GM12878 (cell line): ENCODE measurements at regions not wholly inside any gene's neighbourhood (a gene's known extent, or its start where the extent isn't known, plus 50 kb on each side); places are given as distances from the start of the nearest gene placed in this dataset.

Experiments used
- ATAC-seq: fragments of 200-7000 bp; cut with Tn5 transposase; 3 replicates; pipeline ENCODE4 v1.9.1; 2020; ENCODE audit warnings: mild to moderate bottlenecking, moderate library complexity
- BruUV-seq: library from RNA; stranded (reverse); fragments of 400-500 nt; replicated peaks from 2 replicates; lab custom pipeline; 2021; lab: Mats Ljungman, UMichigan
- CTCF ChIA-PET: fragments of 300-600 bp; sonication (Branson Sonifier 250); formaldehyde crosslinking; extraction: SDS; loops from one replicate; lab custom pipeline; 2021; ENCODE audit warnings: inconsistent platforms; lab: Yijun Ruan, JAX
- POLR2A ChIA-PET: fragments of 350-600 bp; formaldehyde crosslinking; extraction: SDS; loops from one replicate; lab custom pipeline; 2021; ENCODE audit warnings: inconsistent platforms; lab: Charles Lee
- RAD21 ChIA-PET: fragments of 300-600 bp; sonication (Branson Sonifier 250); formaldehyde crosslinking; loops from one replicate; lab custom pipeline; 2023; ENCODE audit warnings: antibody characterized with exemption; ENCODE audit not compliant: unreplicated experiment; lab: Charles Lee
- SMC1A ChIA-PET: fragments of 300-600 bp; sonication (Branson Sonifier 250); formaldehyde crosslinking; loops from one replicate; lab custom pipeline; 2023; ENCODE audit not compliant: unreplicated experiment, uncharacterized antibody; lab: Charles Lee
- DNase-seq: peaks from one replicate; pipeline ENCODE4 v3.0.0-alpha.2; 2011; ENCODE audit warnings: low read depth, low spot score
- FAIRE-seq: peaks from 3 replicates; lab custom pipeline; 2011; peaks lifted over from hg19 to GRCh38; lab: Jason Lieb, UNC
- H2AFZ ChIP-seq: 2 replicates; pipeline ENCODE4 v1.6.0; 2011; ENCODE audit warnings: low read depth, low read length, control low read depth; ENCODE audit not compliant: control insufficient read depth
- H3K27ac ChIP-seq: 2 replicates; pipeline ENCODE4 v1.5.1; 2011; ENCODE audit warnings: control low read depth; ENCODE audit not compliant: control insufficient read depth, insufficient read depth
- H3K27me3 ChIP-seq, 2 experiments: replicated peaks in 1 of 2; 2 replicates each; pipeline versions ENCODE4 v1.6.0 to v1.6.1; 2011; ENCODE audit warnings: low read length in 1 of 2; ENCODE audit not compliant: control insufficient read depth in 2 of 2, insufficient read depth in 2 of 2
- H3K36me3 ChIP-seq, 2 experiments: 2 replicates each; pipeline ENCODE4 v1.5.1; 2011; ENCODE audit warnings: low read length in 1 of 2; ENCODE audit not compliant: control insufficient read depth in 2 of 2, insufficient read depth in 2 of 2
- H3K4me1 ChIP-seq: 2 replicates; pipeline ENCODE4 v1.6.1; 2011; ENCODE audit warnings: mild to moderate bottlenecking, low read length, moderate library complexity, mixed read lengths; ENCODE audit not compliant: control insufficient read depth, insufficient read depth
- H3K4me2 ChIP-seq: 2 replicates; pipeline ENCODE4 v1.6.0; 2011; ENCODE audit warnings: control low read depth; ENCODE audit not compliant: control insufficient read depth, insufficient read depth
- H3K4me3 ChIP-seq: fragments of 200-600 bp; sonication (generic); 2 replicates; pipeline ENCODE4 v1.5.1; 2016
- H3K79me2 ChIP-seq: 2 replicates; pipeline ENCODE4 v1.6.0; 2011; ENCODE audit warnings: low read length; ENCODE audit not compliant: control insufficient read depth, insufficient read depth
- H3K9ac ChIP-seq: 2 replicates; pipeline ENCODE4 v1.8.0; 2011; ENCODE audit warnings: low read length, control low read depth, mixed read lengths; ENCODE audit not compliant: control insufficient read depth, insufficient read depth
- H3K9me3 ChIP-seq: replicated peaks from 3 replicates; pipeline ENCODE4 v1.5.1; 2011; ENCODE audit warnings: mild to moderate bottlenecking, low read length; ENCODE audit not compliant: control insufficient read depth, insufficient read depth
- H4K20me1 ChIP-seq: 2 replicates; pipeline ENCODE4 v1.6.0; 2011; ENCODE audit not compliant: control insufficient read depth, insufficient read depth
- BHLHE40 ChIP-seq, 2 experiments: fragments of 450-650 bp in 1 of 2; IDR thresholded peaks; 2 replicates each; pipeline ENCODE4 v1.6.1; 2011 to 2017; ENCODE audit warnings: low read depth in 2 of 2, borderline replicate concordance in 1 of 2, improper control_type of control experiment in 1 of 2, low read length in 1 of 2, mild to moderate bottlenecking in 1 of 2
- EZH2 ChIP-seq: IDR thresholded peaks from 2 replicates; pipeline ENCODE4 v1.6.1; 2012; ENCODE audit warnings: low read depth, mild to moderate bottlenecking, control low read depth, inconsistent platforms, low read length, borderline replicate concordance; ENCODE audit not compliant: control insufficient read depth
- IKZF1 ChIP-seq: fragments of 450-650 bp; conservative IDR thresholded peaks from 2 replicates; pipeline ENCODE4 v1.6.1; 2017; ENCODE audit warnings: antibody characterized with exemption, mild to moderate bottlenecking
- IRF4 ChIP-seq: IDR thresholded peaks from 2 replicates; pipeline ENCODE4 v1.6.1; 2011; ENCODE audit warnings: low read depth, low read length
- JUNB ChIP-seq: IDR thresholded peaks from 2 replicates; pipeline ENCODE4 v1.6.1; 2016; ENCODE audit warnings: antibody characterized with exemption, mild to moderate bottlenecking
- MYB ChIP-seq: fragments of 150-350 bp; IDR thresholded peaks from 2 replicates; pipeline ENCODE4 v1.6.1; 2014; ENCODE audit warnings: mild to moderate bottlenecking, low read depth, low read length, borderline replicate concordance
- NFIC ChIP-seq: IDR thresholded peaks from 2 replicates; pipeline ENCODE4 v1.6.1; 2012; ENCODE audit warnings: low read depth, mild to moderate bottlenecking, inconsistent platforms, low read length, moderate library complexity
- NR2C2 ChIP-seq: IDR thresholded peaks from 2 replicates; pipeline ENCODE4 v1.6.1; 2011; ENCODE audit warnings: borderline replicate concordance, low read depth; ENCODE audit not compliant: control insufficient read depth, insufficient read length
- POU2F2 ChIP-seq: IDR thresholded peaks from 3 replicates; pipeline ENCODE4 v1.6.1; 2011; ENCODE audit warnings: low read depth, mild to moderate bottlenecking, low read length, borderline replicate concordance
- RCOR1 ChIP-seq: conservative IDR thresholded peaks from 2 replicates; pipeline ENCODE4 v1.6.1; 2012; ENCODE audit warnings: low read depth, low read length, improper control_type of control experiment
- SMARCA5 ChIP-seq: fragments of 450-650 bp; IDR thresholded peaks from 2 replicates; pipeline ENCODE4 v1.6.1; 2017; ENCODE audit warnings: mild to moderate bottlenecking
- TAF1 ChIP-seq: IDR thresholded peaks from 2 replicates; pipeline ENCODE4 v1.6.1; 2011; ENCODE audit warnings: mild to moderate bottlenecking, low read depth, low read length, borderline replicate concordance
- WRNIP1 ChIP-seq: IDR thresholded peaks from 2 replicates; pipeline ENCODE4 v1.6.1; 2011; ENCODE audit warnings: low read depth, low read length, improper control_type of control experiment, borderline replicate concordance
- ZNF217 ChIP-seq: fragments of 450-650 bp; IDR thresholded peaks from 2 replicates; pipeline ENCODE4 v1.6.1; 2017; ENCODE audit warnings: antibody characterized with exemption, mild to moderate bottlenecking
- ZNF384 ChIP-seq: IDR thresholded peaks from 2 replicates; pipeline ENCODE4 v1.6.1; 2012; ENCODE audit warnings: low read depth, mild to moderate bottlenecking, low read length, improper control_type of control experiment, borderline replicate concordance
- WGBS: methylation state at CpG from one replicate; pipeline ENCODE4 v1.1.6; 2016; ENCODE audit warnings: low lambda C conversion rate; ENCODE audit not compliant: insufficient replicate concordance, insufficient coverage; ENCODE audit errors: missing lambda C conversion rate; 5-methylcytosine and 5-hydroxymethylcytosine counted together
- in situ Hi-C: fragments of 300-500 bp; cut with MboI; formaldehyde crosslinking; loops from 9 replicates; pipeline ENCODE4 v1.14.3; 2018; ENCODE audit warnings: mixed read lengths
- intact Hi-C: fragments of 100-400 bp; cut with micrococcal nuclease; formaldehyde crosslinking; loops from one replicate; pipeline ENCODE4 v1.14.2; 2022; ENCODE audit not compliant: unreplicated experiment
- TF ChIP-seq, protein P1 (sequence below): IDR thresholded peaks from 2 replicates; pipeline ENCODE4 v1.6.1; 2012; ENCODE audit warnings: mild to moderate bottlenecking, low read depth, low read length

DNA sequence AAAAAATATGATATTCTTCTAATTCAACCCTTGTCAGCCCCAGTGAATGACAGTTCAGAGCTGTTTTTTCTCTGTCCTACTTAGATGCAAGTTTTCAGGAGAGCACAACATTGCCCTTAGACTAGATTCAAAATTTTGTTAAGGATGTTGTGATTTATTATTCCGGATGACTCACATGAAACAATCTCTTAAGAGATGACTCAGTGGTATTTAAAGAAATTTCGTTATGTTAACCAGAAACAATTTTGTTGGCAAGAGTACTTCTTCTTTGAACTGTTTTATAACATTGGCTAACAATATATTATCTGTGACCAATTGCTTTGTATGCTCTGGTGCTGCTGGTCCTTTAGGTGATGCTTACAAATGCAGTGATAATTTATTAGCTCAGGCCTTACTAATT is 132.0 kb downstream of the IZUMO3 start:
- 21% methylated on average over 2 of the region's 2 CpGs for WGBS
- H4K20me1 ChIP-seq = no peaks in the 10 kb centered on the region
- no peaks in the 10 kb centered on the region for H3K36me3 ChIP-seq
- H3K9ac ChIP-seq = no peak overlapping the region
- in situ Hi-C loops (no loop called here), intact Hi-C loops (no loop called here)
- no peak overlapping the region for H3K27ac ChIP-seq
- H2AFZ ChIP-seq = no peak overlapping the region
- BruUV-seq = no TSS peak
- no peak overlapping the region for H3K4me3 ChIP-seq
- H3K4me1 ChIP-seq = no peaks in the 10 kb centered on the region
- no peaks in the 10 kb centered on the region for H3K9me3 ChIP-seq
- no peaks in the 10 kb centered on the region for H3K79me2 ChIP-seq
- H3K4me2 ChIP-seq = no peak overlapping the region
- ChIA-PET SMC1A (no interaction called here), POLR2A (no interaction called here), RAD21 (no interaction called here), CTCF (no interaction called here)
- FAIRE-seq = no peak
- no peak for DNase-seq
- TF ChIP-seq NFIC = no peak
- no peak for TF ChIP-seq EZH2
- no peak for TF ChIP-seq IKZF1
- no peak for TF ChIP-seq WRNIP1
- no peak for TF ChIP-seq MYB
- ATAC-seq = no peak
- no peaks in the 10 kb centered on the region for H3K27me3 ChIP-seq

DNA sequence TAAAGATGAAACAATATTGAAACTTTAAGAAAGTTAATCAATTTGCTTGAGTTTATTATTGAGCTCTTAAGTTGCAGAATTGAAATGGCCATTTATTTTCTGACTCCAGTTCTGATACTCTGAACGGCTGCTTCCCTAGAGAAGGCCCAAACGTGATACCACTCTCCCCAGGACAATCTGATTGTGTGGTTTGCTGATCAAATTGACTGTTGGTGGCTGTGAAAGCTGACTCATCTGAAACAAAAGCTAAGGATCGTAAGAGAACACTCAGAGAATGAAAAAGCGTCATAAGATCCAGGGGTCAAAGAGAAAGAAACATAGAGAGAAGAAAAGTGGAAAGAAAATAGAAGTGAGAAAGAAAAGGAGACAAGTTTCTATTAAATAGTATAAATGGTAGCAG is 147.2 kb downstream of the IZUMO3 start:
- in situ Hi-C loops = no loop called here
- Histone ChIP-seq H3K27me3 (no peaks in the 10 kb centered on the region), H3K79me2 (no peaks in the 10 kb centered on the region), H3K4me1 (no peaks in the 10 kb centered on the region), H2AFZ (no peak overlapping the region), H3K4me3 (no peak overlapping the region), H3K27ac (no peak overlapping the region), H3K9me3 (no peaks in the 10 kb centered on the region), H3K4me2 (no peak overlapping the region), H4K20me1 (no peaks in the 10 kb centered on the region), H3K9ac (no peak overlapping the region), H3K36me3 (no peaks in the 10 kb centered on the region)
- BruUV-seq = no TSS peak
- 2% methylated on average over 4 of the region's 4 CpGs for WGBS
- ATAC-seq = no peak
- no peak for FAIRE-seq
- no peak for TF ChIP-seq ZNF384
- no peak for TF ChIP-seq BHLHE40 (IDR thresholded peaks at IDR 0.05; ENCODE audit: borderline replicate concordance in 1 of 2, low read depth in 2 of 2, low read length in 1 of 2)
- no peak for TF ChIP-seq WRNIP1
- TF ChIP-seq NR2C2 = no peak
- no peak for TF ChIP-seq SMARCA5
- no peak for TF ChIP-seq ZNF217
- TF ChIP-seq POU2F2 = no peak
- no peak for TF ChIP-seq IRF4
- TF ChIP-seq JUNB = no peak
- TF ChIP-seq, protein P1, sequence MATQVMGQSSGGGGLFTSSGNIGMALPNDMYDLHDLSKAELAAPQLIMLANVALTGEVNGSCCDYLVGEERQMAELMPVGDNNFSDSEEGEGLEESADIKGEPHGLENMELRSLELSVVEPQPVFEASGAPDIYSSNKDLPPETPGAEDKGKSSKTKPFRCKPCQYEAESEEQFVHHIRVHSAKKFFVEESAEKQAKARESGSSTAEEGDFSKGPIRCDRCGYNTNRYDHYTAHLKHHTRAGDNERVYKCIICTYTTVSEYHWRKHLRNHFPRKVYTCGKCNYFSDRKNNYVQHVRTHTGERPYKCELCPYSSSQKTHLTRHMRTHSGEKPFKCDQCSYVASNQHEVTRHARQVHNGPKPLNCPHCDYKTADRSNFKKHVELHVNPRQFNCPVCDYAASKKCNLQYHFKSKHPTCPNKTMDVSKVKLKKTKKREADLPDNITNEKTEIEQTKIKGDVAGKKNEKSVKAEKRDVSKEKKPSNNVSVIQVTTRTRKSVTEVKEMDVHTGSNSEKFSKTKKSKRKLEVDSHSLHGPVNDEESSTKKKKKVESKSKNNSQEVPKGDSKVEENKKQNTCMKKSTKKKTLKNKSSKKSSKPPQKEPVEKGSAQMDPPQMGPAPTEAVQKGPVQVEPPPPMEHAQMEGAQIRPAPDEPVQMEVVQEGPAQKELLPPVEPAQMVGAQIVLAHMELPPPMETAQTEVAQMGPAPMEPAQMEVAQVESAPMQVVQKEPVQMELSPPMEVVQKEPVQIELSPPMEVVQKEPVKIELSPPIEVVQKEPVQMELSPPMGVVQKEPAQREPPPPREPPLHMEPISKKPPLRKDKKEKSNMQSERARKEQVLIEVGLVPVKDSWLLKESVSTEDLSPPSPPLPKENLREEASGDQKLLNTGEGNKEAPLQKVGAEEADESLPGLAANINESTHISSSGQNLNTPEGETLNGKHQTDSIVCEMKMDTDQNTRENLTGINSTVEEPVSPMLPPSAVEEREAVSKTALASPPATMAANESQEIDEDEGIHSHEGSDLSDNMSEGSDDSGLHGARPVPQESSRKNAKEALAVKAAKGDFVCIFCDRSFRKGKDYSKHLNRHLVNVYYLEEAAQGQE = no peak
- no peak for TF ChIP-seq TAF1
- no peak for TF ChIP-seq RCOR1
- POLR2A ChIA-PET = no interaction called here
- CTCF ChIA-PET = no interaction called here
- no peak for DNase-seq
- RAD21 ChIA-PET = no interaction called here
- intact Hi-C loops = no loop called here
- SMC1A ChIA-PET = no interaction called here
